ENCODE measurements at regions not wholly inside any gene's neighbourhood (a gene's known extent, or its start where the extent isn't known, plus 50 kb on each side); places are given as distances from the start of the nearest gene placed in this dataset.

DNA sequence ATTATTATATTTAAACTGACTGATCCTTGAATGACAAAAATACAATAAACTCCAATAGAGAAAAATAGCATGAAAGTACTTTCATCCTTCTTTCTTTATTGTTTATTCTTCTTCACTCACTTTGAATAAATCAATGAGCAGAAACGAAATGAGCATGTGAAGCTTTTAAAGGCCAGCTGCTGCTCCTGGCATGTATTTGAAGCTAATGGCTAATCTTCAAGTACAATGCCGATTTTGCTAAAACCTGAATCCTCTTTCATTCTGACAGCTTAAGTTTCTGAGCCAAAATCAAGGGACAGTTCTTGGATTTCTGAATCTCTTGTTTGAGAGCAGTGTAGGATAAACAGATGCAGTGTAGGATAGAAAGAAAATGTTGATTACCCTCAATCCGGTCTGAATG is 237.3 kb downstream of the CDH10 start:
- H3K4me3 ChIP-seq (ENCODE audit: low read length), result no peak overlapping the region
- H3K36me3 ChIP-seq (ENCODE audit: insufficient read depth, low read length), result no peaks in the 10 kb centered on the region
- no peak for DNase-seq
- Mint-ChIP-seq H3K27me3 (no peaks in the 10 kb centered on the region), H3K36me3 (no peaks in the 10 kb centered on the region), H3K4me3 (no peak overlapping the region), H3K27ac (no peak overlapping the region), H3K9me3 (peaks cover 2 to 17% (median 7%) of the 10 kb centered on the region in 5 donors), H3K4me1 (no peaks in the 10 kb centered on the region)
- H3K4me1 ChIP-seq (ENCODE audit: insufficient read depth, low read length), result no peaks in the 10 kb centered on the region
- H3K27ac ChIP-seq (ENCODE audit: low read depth, low read length), result no peak overlapping the region
- no peaks in the 10 kb centered on the region for H3K27me3 ChIP-seq (ENCODE audit: insufficient read depth, low read length, poor library complexity, severe bottlenecking)
- ChIA-PET CTCF (no interaction called here), POLR2A (no interaction called here)
- H3K9me3 ChIP-seq (ENCODE audit: low read length), result no peaks in the 10 kb centered on the region

- H3K4me1 ChIP-seq (ENCODE audit: insufficient read depth, low read length), result no peaks in the 10 kb centered on the region
- no peaks in the 10 kb centered on the region for H3K36me3 ChIP-seq (ENCODE audit: insufficient read depth, low read length)
- H3K27ac ChIP-seq (ENCODE audit: low read depth, low read length), result no peak overlapping the region
- ChIA-PET CTCF (no interaction called here), POLR2A (no interaction called here)
- H3K27ac Mint-ChIP-seq, result no peak overlapping the region
- H3K27me3 ChIP-seq (ENCODE audit: insufficient read depth, low read length, poor library complexity, severe bottlenecking), result no peaks in the 10 kb centered on the region
- DNase-seq, result no peak
- peaks cover 0 to 33% (median 13%) of the 10 kb centered on the region in 5 donors for H3K9me3 Mint-ChIP-seq
- no peaks in the 10 kb centered on the region for H3K4me1 Mint-ChIP-seq
- H3K4me3 ChIP-seq (ENCODE audit: low read length), result no peak overlapping the region
- H3K9me3 ChIP-seq (ENCODE audit: low read length), result no peaks in the 10 kb centered on the region
- no peaks in the 10 kb centered on the region for H3K27me3 Mint-ChIP-seq
- no peaks in the 10 kb centered on the region for H3K36me3 Mint-ChIP-seq
- no peak overlapping the region for H3K4me3 Mint-ChIP-seq
Observed at GRCh38 chr5:24428345-24428744, 216.4 kb downstream of the CDH10 start.

- H3K9me3 Mint-ChIP-seq, result peaks cover 9 to 32% (median 15%) of the 10 kb centered on the region in 5 donors
Observed at GRCh38 chr5:24433555-24433954, 211.2 kb downstream of the CDH10 start.

More at GRCh38 chr5:24433555-24433954, 211.2 kb downstream of the CDH10 start:
- no peaks in the 10 kb centered on the region for H3K27me3 ChIP-seq (ENCODE audit: insufficient read depth, low read length, poor library complexity, severe bottlenecking)
- H3K27ac ChIP-seq (ENCODE audit: low read depth, low read length), result no peak overlapping the region
- ChIA-PET POLR2A (no interaction called here), CTCF (no interaction called here)
- Mint-ChIP-seq H3K27ac (no peak overlapping the region), H3K36me3 (no peaks in the 10 kb centered on the region), H3K4me3 (no peak overlapping the region), H3K27me3 (no peaks in the 10 kb centered on the region), H3K4me1 (no peaks in the 10 kb centered on the region)
- no peaks in the 10 kb centered on the region for H3K36me3 ChIP-seq (ENCODE audit: insufficient read depth, low read length)
- H3K4me1 ChIP-seq (ENCODE audit: insufficient read depth, low read length), result no peaks in the 10 kb centered on the region
- no peaks in the 10 kb centered on the region for H3K9me3 ChIP-seq (ENCODE audit: low read length)
- DNase-seq, result no peak
- H3K4me3 ChIP-seq (ENCODE audit: low read length), result no peak overlapping the region

All from CD8-positive, alpha-beta memory T cell (primary cell).